ENCODE measurements at regions not wholly inside any gene's neighbourhood (a gene's known extent, or its start where the extent isn't known, plus 50 kb on each side); places are given as distances from the start of the nearest gene placed in this dataset.

DNA sequence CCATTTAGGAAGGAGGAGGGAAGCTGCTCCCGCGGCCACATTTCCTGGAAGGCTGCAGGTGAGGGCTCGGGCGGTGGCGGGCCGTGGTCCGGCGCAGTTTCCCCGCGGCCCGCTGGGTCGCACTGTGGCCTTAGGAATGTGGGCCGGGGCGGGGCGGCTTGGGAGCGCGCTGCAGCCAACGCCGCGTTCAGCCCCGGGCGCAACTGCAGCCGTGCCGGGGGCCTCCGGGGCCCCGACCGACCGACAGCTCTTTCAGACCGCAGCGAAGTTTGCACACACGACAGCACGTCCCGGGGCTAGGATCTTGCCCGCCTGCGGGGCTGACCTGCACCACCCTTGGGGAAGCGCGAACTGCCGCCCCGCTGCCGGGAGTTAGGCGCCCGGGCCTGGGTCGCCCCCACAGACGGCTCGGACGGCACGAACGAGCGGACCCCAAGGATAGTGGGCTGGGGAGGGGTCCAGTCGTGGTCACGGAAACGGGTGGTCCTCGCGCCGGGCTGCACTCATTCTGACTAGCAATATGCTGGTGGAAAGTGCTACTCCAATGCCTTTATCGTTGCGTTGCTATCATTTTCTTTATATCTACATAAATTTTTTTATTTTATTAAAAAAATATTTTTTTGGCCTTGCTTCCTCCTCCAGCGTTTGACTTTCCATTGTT lies 69.9 kb upstream of the DLX2 start:
- TF ChIP-seq EZH2 (IDR thresholded peaks at IDR 0.05; ENCODE audit: insufficient read depth, poor library complexity, severe bottlenecking) (no peak), EZH2phosphoT487 (IDR thresholded peaks at IDR 0.05; ENCODE audit: insufficient read depth, low read depth) (no peak)

Data from GM23248 (cell line).